NK-92 treated with Interleukin-12 subunit alpha and Interleukin-12 subunit beta, amount 100 ng/mL, for 24 hours (cell line): ENCODE measurements at regions not wholly inside any gene's neighbourhood (a gene's known extent, or its start where the extent isn't known, plus 50 kb on each side); places are given as distances from the start of the nearest gene placed in this dataset.

Experiments
- DNase-seq: peaks from one replicate; lab custom pipeline; 2025; lab: John Stamatoyannopoulos, UW

DNA sequence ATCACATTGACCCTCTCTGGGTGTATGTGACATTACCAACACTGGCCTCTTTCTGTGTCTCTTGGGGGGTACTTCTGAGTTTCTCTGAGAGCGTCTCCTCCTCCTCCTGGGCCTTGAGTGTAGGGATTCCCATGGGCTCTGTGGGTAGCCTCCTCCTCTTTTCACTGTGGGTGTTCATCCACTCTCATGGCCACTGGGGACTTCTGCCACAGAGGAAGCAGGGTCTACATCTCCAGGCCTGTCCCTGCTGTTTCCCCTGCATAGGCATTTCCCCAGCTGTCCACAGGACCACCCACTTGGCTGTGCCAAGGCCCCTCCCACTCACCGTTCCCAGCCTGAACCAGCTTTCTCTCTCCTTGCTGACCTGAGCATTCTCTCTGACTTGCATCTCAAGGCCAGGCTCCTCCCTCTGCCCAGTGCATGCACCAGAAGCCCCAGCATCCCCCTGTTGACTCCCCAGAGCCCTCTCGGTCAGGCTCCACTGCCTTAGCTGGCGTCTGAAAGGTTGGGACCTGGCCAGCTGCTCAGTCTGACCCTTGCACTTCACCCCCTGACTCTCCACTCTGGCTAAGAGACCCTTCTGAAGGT lies 487.6 kb downstream of the GLRX3 start:
- DNase-seq = no peak

DNA sequence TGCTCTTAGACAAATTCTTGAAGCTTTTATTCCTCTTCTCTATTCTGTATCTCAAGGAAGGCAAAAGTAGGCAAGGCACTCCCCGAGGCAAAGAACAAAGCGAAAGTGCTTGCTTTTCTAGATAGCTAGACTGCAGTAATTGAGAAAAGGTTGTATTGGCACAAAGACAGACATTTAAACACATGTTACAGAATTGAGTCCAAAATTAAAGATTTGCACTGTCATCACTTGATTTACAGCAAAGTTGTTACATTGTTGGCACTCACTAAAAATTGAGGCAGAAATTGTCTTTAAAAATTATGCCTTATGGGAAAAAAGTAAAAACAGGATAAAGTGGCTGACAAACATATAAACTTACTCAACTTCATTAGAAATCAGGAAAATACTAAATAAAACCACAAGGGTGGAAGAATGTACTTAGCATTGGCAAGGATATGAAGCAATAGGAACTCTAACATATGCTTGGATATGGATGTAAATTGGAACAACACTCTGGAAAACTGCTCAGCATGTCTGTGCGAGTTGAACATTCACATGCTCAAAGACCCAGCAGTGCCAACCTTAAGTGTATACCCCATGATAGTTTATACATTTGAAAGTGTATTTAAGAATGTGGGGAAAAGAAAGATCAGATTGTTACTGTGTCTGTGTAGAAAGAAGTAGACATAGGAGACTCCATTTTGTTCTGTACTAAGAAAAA lies 491.3 kb downstream of the GLRX3 start:
- no peak for DNase-seq

DNA sequence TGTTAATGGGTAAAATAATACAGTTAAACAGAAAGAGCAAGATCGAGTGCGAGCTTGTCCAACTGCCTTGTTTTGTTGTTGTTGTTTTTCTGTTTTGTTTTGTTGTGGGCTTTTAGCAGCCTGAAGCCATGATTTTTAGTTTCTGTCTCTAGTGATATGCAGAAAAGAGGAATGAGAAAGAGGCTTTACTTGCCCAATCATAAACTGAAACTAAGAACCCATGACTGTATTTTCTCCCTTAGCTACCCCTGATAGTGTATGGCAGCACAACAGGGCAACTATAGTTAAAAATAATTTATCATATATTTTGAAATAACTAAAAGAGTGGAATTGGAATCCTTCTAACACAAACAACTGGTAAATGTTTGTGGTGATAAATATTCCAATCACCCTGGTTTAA lies 493.9 kb downstream of the GLRX3 start:
- DNase-seq = no peak

GRCh38 chr10:130631142-130632096 lies 495.2 kb downstream of the GLRX3 start:
- DNase-seq = peak; percentile 10

GRCh38 chr10:130634816-130635215 lies 498.6 kb downstream of the GLRX3 start:
- no peak for DNase-seq

DNA sequence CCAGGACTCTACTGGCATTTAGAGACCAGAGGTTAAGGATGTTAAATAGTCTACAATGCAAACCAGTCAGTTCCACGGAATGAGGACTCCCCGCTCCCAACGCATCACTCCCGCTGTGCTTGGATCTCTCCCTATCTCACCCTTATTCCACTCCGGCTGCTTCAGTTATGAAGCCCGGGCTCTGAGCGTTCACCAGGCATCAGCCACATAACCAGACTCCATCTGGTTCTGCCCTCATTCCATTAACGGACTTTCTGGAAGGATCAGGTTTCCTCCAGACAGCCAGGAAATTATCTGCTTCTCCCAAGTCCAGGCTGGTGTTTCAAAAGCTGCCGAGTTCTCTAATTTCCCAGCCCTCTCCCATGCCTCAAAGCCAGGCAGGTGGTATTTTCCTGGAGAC lies 499.3 kb downstream of the GLRX3 start:
- no peak for DNase-seq

- DNase-seq = no peak
These were observed 500.2 kb downstream of the GLRX3 start for GRCh38 chr10:130636313-130636930.

DNA sequence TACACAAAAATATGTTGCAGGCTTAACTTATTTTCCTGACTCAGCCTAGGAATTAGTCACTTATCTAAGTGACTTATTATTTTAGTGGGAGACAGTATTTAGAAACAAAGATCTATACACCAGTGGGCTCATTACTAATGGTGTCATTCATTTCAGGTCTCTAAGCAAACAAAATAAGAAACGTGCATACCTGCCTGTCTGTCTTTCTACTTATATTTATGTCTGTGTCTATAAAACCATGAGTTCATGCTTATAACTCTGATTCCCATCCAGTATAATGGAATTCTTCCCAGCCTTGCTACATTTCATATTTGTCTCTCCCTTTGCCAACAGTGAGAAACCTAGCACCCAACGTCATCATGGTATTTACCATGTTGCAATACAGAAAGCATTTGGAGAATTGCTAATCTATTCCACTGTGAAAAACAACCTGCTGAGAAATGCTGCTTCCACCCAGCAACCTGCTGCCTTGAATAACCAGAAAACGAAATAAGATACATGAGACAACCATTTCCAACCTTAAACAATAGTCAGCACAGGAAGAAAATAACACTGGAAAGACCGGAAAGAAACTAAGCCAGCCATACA lies 501.0 kb downstream of the GLRX3 start:
- DNase-seq = no peak

- DNase-seq = no peak
These were observed 502.8 kb downstream of the GLRX3 start for GRCh38 chr10:130638991-130639390.

GRCh38 chr10:130642926-130643325 lies 506.7 kb downstream of the GLRX3 start:
- no peak for DNase-seq

DNA sequence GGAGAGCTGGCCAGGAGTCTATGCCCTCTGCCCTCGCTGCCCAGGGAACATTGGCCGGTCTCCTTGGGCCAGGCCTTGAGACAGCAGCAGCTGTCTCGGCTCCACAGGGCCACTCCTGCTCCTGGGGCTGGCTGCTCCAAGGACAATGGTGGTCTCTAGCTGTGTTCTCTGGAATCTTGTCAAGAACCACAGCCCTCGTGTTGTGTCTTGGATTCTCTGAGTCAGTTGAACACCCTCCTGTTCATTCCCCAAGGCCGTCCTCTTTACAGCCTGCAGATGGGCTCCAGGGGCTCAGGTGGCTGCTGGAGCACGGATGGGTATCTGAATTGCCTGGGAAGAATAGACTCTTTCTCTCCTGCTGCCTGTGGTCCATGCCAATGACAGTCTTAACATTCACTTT lies 511.1 kb downstream of the GLRX3 start:
- DNase-seq = no peak

GRCh38 chr10:130648807-130649206 lies 512.6 kb downstream of the GLRX3 start:
- DNase-seq = no peak

GRCh38 chr10:130652544-130652943 lies 516.4 kb downstream of the GLRX3 start:
- no peak for DNase-seq

DNA sequence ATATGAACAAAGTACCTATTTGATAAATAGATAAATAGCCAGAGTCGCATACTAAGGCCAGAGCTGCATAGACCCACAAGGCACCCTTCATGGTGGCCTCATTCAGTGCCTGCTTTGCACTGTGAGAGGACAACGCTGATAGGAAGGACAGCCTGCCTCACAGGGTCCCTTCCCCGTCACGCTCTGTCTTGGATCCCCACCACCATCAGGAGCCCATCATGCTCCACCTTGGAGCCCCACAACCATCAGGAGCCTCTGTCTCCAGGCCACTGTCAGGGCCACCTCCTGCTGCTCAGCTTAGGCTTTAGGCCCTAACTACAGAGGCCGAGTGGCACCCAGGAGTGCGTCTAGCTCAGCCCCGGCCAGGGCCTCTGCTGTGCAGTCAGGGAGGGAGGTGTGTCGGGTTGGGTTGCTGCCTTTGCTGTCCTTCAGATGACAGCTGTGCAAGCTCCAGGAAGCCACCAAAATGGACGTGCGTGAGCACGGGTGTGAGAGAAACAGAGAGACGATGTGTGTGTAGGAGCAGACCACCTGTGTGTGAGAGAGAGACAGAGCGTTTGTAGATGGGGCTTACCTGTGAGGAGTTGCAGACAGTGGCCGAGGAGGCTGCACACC lies 516.9 kb downstream of the GLRX3 start:
- no peak for DNase-seq

GRCh38 chr10:130654726-130655125 lies 518.5 kb downstream of the GLRX3 start:
- DNase-seq = no peak

- DNase-seq = no peak
These were observed 519.4 kb downstream of the GLRX3 start for GRCh38 chr10:130655313-130656186.

DNA sequence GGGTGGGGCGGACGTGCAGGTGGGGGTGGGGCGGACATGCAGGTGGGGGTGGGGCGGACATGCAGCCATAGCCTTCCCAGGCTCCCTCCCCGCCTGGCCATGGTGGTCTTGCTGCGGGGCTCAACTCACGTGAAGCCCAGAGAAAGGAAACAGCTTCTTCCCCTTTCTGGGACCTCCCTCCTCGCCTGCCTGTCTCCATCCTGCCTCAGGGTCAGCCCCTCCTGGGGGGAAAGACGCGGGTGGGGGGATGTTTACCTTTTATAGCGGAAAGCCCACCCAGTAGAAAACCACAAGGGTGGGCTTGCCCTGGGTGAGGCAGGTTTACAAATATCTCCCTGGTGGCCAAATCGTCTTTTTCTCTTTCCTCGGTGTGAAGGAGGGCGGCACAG lies 520.0 kb downstream of the GLRX3 start:
- DNase-seq = no peak

DNA sequence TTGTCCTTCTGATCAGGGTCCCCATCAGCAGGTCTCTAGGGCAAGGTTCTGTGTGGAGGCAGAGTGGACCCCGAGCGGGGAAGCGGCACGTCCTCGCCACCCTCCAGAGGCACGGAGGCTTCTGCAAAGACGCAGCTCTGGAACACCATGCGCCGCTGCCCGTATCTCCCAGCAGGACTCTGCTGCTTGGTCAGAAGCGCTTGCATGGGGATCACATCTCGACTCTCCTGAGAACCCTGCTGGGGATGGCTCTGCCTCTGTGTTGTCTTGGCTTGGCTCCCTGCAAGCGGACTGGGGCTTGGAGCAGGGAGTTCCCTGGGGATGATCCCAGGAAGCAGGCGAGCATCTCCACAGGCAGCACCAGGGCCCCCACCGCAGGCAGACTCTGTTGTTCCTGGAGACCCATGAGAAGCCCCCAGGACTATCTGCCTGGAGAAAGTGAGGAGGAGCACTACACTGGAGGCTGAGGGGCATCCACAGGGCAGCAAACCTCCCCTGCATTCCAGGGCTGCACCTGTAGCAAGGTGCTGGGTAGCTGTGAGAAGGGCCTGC lies 520.5 kb downstream of the GLRX3 start:
- no peak for DNase-seq

DNA sequence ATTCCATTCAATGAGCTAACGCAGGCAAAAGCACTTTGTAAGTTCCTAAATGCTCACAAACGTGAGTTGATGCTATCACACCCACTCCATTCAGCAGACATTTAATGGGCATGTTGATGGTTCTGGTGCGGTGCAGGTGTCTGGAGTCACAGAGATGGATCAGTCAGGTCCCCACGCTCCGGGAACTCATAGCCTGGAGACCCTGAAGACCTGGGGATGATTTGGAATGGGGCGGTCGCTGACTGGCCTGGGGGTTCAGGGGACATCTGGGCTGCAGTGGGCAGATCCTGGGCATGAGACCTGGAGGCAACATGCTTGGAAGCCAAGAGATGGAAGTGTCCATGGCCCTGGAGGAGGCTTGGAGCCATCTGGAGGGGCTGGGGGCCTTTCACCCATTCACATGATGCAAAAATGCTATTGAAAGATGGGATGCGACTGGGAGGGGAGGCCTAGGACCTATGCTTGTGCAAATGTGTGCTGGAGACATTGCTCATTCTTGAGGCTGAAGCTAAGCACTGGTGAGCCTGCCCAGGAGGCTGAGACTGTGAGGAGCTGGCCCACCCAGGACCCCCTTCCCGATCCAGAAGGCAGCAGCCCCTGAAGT lies 522.6 kb downstream of the GLRX3 start:
- DNase-seq = no peak

DNA sequence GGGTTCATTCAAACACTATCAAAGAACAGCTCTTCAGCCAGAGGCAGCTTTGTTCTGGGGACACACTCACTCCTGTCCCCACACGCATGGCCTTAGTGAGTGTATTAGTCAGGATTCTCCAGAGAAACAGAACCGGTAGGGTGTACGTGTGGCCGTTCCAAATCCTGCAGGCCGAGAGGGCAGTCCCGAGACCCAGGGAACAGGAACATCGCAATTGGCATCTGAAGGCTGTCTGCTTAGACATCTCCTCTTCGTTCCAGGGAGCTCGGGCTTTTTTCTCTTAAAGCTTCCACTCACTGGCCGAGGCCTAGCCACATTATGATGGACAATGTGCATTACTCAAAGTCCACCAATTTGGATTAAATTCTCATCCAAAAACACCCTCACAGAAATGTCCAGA lies 523.3 kb downstream of the GLRX3 start:
- no peak for DNase-seq
